ENCODE measurements at regions not wholly inside any gene's neighbourhood (a gene's known extent, or its start where the extent isn't known, plus 50 kb on each side); places are given as distances from the start of the nearest gene placed in this dataset.

GRCh38 chrX:5617666-5618065, 611.0 kb downstream of the NLGN4X start:
- TF ChIP-seq CTCF (IDR thresholded peaks at IDR 0.05; ENCODE audit: insufficient read depth, low read depth, low read length) (no peak), EZH2 (IDR thresholded peaks at IDR 0.05; ENCODE audit: insufficient read depth, low read length) (no peak)

Data from astrocyte (in vitro differentiated cells and primary cell).